ENCODE measurements at regions not wholly inside any gene's neighbourhood (a gene's known extent, or its start where the extent isn't known, plus 50 kb on each side); places are given as distances from the start of the nearest gene placed in this dataset.

GRCh38 chr3:166879661-166880060, 500.4 kb downstream of the ZBBX start:
- H2AFZ ChIP-seq (ENCODE audit: low read length) = no peak overlapping the region
- H3K27me3 ChIP-seq (ENCODE audit: control insufficient read depth, insufficient read depth, low read length) = no peaks in the 10 kb centered on the region
- no peak for TF ChIP-seq CTCF (conservative IDR thresholded peaks at IDR 0.05 in 1 of 2, IDR thresholded peaks at IDR 0.05 in 1 of 2; ENCODE audit: low read depth in 1 of 2, low read length in 2 of 2)
- TF ChIP-seq EZH2 (IDR thresholded peaks at IDR 0.05; ENCODE audit: low read length, missing control alignments) = no peak
- no peak overlapping the region for H3K27ac ChIP-seq (ENCODE audit: insufficient read depth, low read length)
- H3K79me2 ChIP-seq (ENCODE audit: control insufficient read depth, insufficient read depth, low read length) = no peaks in the 10 kb centered on the region
- no peak overlapping the region for H3K4me3 ChIP-seq (replicated peaks in 1 of 4; ENCODE audit: control extremely low read depth in 1 of 4, insufficient read depth in 1 of 4, low read depth in 3 of 4, low read length in 4 of 4)
- no peaks in the 10 kb centered on the region for H3K9me3 ChIP-seq (ENCODE audit: control insufficient read depth, insufficient read depth, low read depth, low read length)
- H3K4me1 ChIP-seq (ENCODE audit: control insufficient read depth, extremely low read depth, insufficient read depth, low read length) = no peaks in the 10 kb centered on the region
- H3K4me2 ChIP-seq (ENCODE audit: extremely low read depth, insufficient read depth, low read length) = no peak overlapping the region
- no peak overlapping the region for H3K9ac ChIP-seq (ENCODE audit: insufficient read depth, low read length)
- no peak for DNase-seq (ENCODE audit: low read depth in 2 of 2)
- no peaks in the 10 kb centered on the region for H4K20me1 ChIP-seq (ENCODE audit: control insufficient read depth, extremely low read depth, insufficient read depth, low read length)
- H3K36me3 ChIP-seq (ENCODE audit: control insufficient read depth, insufficient read depth, low read length) = no peaks in the 10 kb centered on the region

GRCh38 chr3:166877971-166878370, 502.1 kb downstream of the ZBBX start:
- H3K4me3 ChIP-seq (replicated peaks in 1 of 4; ENCODE audit: control extremely low read depth in 1 of 4, insufficient read depth in 1 of 4, low read depth in 3 of 4, low read length in 4 of 4) = no peak overlapping the region
- no peak overlapping the region for H3K9ac ChIP-seq (ENCODE audit: insufficient read depth, low read length)
- H2AFZ ChIP-seq (ENCODE audit: low read length) = no peak overlapping the region
- no peaks in the 10 kb centered on the region for H3K9me3 ChIP-seq (ENCODE audit: control insufficient read depth, insufficient read depth, low read depth, low read length)
- TF ChIP-seq CTCF (conservative IDR thresholded peaks at IDR 0.05 in 1 of 2, IDR thresholded peaks at IDR 0.05 in 1 of 2; ENCODE audit: low read depth in 1 of 2, low read length in 2 of 2) (no peak), EZH2 (IDR thresholded peaks at IDR 0.05; ENCODE audit: low read length, missing control alignments) (no peak)
- H3K27ac ChIP-seq (ENCODE audit: insufficient read depth, low read length) = no peak overlapping the region
- no peaks in the 10 kb centered on the region for H3K27me3 ChIP-seq (ENCODE audit: control insufficient read depth, insufficient read depth, low read length)
- H3K4me2 ChIP-seq (ENCODE audit: extremely low read depth, insufficient read depth, low read length) = no peak overlapping the region
- H4K20me1 ChIP-seq (ENCODE audit: control insufficient read depth, extremely low read depth, insufficient read depth, low read length) = no peaks in the 10 kb centered on the region
- DNase-seq (ENCODE audit: low read depth in 2 of 2) = no peak
- no peaks in the 10 kb centered on the region for H3K36me3 ChIP-seq (ENCODE audit: control insufficient read depth, insufficient read depth, low read length)
- no peaks in the 10 kb centered on the region for H3K4me1 ChIP-seq (ENCODE audit: control insufficient read depth, extremely low read depth, insufficient read depth, low read length)
- H3K79me2 ChIP-seq (ENCODE audit: control insufficient read depth, insufficient read depth, low read length) = no peaks in the 10 kb centered on the region

- TF ChIP-seq EZH2 (IDR thresholded peaks at IDR 0.05; ENCODE audit: low read length, missing control alignments) (no peak), CTCF (conservative IDR thresholded peaks at IDR 0.05 in 1 of 2, IDR thresholded peaks at IDR 0.05 in 1 of 2; ENCODE audit: low read depth in 1 of 2, low read length in 2 of 2) (no peak)
- Histone ChIP-seq H4K20me1 (ENCODE audit: control insufficient read depth, extremely low read depth, insufficient read depth, low read length) (no peaks in the 10 kb centered on the region), H3K9me3 (ENCODE audit: control insufficient read depth, insufficient read depth, low read depth, low read length) (no peaks in the 10 kb centered on the region), H3K4me1 (ENCODE audit: control insufficient read depth, extremely low read depth, insufficient read depth, low read length) (no peaks in the 10 kb centered on the region), H3K27ac (ENCODE audit: insufficient read depth, low read length) (no peak overlapping the region), H3K4me2 (ENCODE audit: extremely low read depth, insufficient read depth, low read length) (no peak overlapping the region), H2AFZ (ENCODE audit: low read length) (no peak overlapping the region), H3K4me3 (replicated peaks in 1 of 4; ENCODE audit: control extremely low read depth in 1 of 4, insufficient read depth in 1 of 4, low read depth in 3 of 4, low read length in 4 of 4) (no peak overlapping the region), H3K36me3 (ENCODE audit: control insufficient read depth, insufficient read depth, low read length) (no peaks in the 10 kb centered on the region), H3K9ac (ENCODE audit: insufficient read depth, low read length) (no peak overlapping the region), H3K27me3 (ENCODE audit: control insufficient read depth, insufficient read depth, low read length) (no peaks in the 10 kb centered on the region), H3K79me2 (ENCODE audit: control insufficient read depth, insufficient read depth, low read length) (no peaks in the 10 kb centered on the region)
- DNase-seq (ENCODE audit: low read depth in 2 of 2) = no peak
Measured at GRCh38 chr3:166864473-166865467, 515.3 kb downstream of the ZBBX start.
